Endodermal cell (in vitro differentiated cells): ENCODE measurements at regions not wholly inside any gene's neighbourhood (a gene's known extent, or its start where the extent isn't known, plus 50 kb on each side); places are given as distances from the start of the nearest gene placed in this dataset.

Experiments used
- DNase-seq: peaks from one replicate; pipeline ENCODE4 v3.0.0-alpha.2; 2017
- H3K27ac ChIP-seq: 2 replicates; pipeline ENCODE4 v1.5.1; 2013; ENCODE audit warnings: mild to moderate bottlenecking, low read depth, low read length, moderate library complexity
- H3K27me3 ChIP-seq: 2 replicates; pipeline ENCODE4 v1.6.1; 2013; ENCODE audit warnings: mild to moderate bottlenecking, low read length, moderate library complexity; ENCODE audit not compliant: insufficient read depth, control insufficient read depth, poor library complexity, severe bottlenecking
- H3K36me3 ChIP-seq: 2 replicates; pipeline ENCODE4 v1.7.0; 2013; ENCODE audit warnings: mild to moderate bottlenecking, low read length, moderate library complexity; ENCODE audit not compliant: control insufficient read depth, insufficient read depth
- H3K4me1 ChIP-seq: one replicate; pipeline ENCODE4 v1.7.0; 2013; ENCODE audit warnings: low read length; ENCODE audit not compliant: control insufficient read depth, insufficient read depth
- H3K4me3 ChIP-seq: 2 replicates; pipeline ENCODE4 v1.5.1; 2013; ENCODE audit warnings: mild to moderate bottlenecking, low read length, moderate library complexity
- H3K9ac ChIP-seq: 2 replicates; pipeline ENCODE4 v1.6.1; 2013; ENCODE audit warnings: mild to moderate bottlenecking, low read length, moderate library complexity; ENCODE audit not compliant: poor library complexity, severe bottlenecking; ENCODE audit errors: extremely low read depth
- H3K9me3 ChIP-seq: 2 replicates; pipeline ENCODE4 v1.6.1; 2013; ENCODE audit warnings: mild to moderate bottlenecking, low read length, moderate library complexity; ENCODE audit not compliant: control insufficient read depth
- H3K27ac Mint-ChIP-seq: 2 replicates; pipeline ENCODE4 v1.8.0; 2020; ENCODE audit warnings: mixed read lengths
- H3K27me3 Mint-ChIP-seq: 2 replicates; pipeline ENCODE4 v1.8.0; 2021; ENCODE audit warnings: mild to moderate bottlenecking, mixed read lengths; ENCODE audit not compliant: insufficient read depth
- H3K36me3 Mint-ChIP-seq: 2 replicates; pipeline ENCODE4 v1.8.0; 2020; ENCODE audit warnings: low read depth, mixed read lengths
- H3K4me1 Mint-ChIP-seq: 2 replicates; pipeline ENCODE4 v1.8.0; 2020; ENCODE audit warnings: mixed read lengths
- H3K4me3 Mint-ChIP-seq: 2 replicates; pipeline ENCODE4 v1.8.0; 2020; ENCODE audit warnings: mild to moderate bottlenecking, moderate library complexity, mixed read lengths
- H3K9me3 Mint-ChIP-seq: 2 replicates; pipeline ENCODE4 v1.8.0; 2020; ENCODE audit warnings: mild to moderate bottlenecking, mixed read lengths
- WGBS, 2 experiments: methylation state at CpG; one replicate each; pipeline versions ENCODE4 v1.1.5 to v1.1.7; 2013; ENCODE audit warnings: missing lambda C conversion rate in 2 of 2, mixed read lengths in 1 of 2; ENCODE audit not compliant: insufficient coverage in 1 of 2, insufficient read length in 1 of 2; 5-methylcytosine and 5-hydroxymethylcytosine counted together
- TF ChIP-seq, protein P1 (sequence below): fragments of 200-600 bp; sonication (generic); conservative IDR thresholded peaks from 2 replicates; pipeline ENCODE4 v1.5.0; 2021; ENCODE audit warnings: antibody characterized with exemption, mild to moderate bottlenecking

DNA sequence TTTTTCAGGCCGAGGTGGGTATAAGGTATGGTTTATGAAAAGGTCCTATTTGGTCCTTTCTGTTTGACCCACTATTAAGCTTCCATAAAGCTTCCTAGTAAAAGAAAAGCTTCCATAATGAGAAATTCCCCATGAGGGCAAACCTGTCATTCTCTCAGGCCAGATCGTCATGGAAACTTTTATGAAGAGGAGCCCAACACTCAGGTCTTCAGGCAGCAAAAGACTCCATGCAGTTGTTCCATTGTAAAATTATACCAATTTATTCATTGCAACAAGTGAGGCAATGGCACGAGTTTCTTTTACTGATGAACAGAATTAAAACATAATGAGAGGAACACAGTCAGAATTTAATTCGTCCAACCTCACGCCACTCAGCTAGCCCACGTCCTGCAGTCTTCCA is 188.6 kb downstream of the MTERF1 start:
- H3K36me3 Mint-ChIP-seq = no peaks in the 10 kb centered on the region
- WGBS, 2 experiments = 50 to 88% methylated on average over 2 to 5 of the region's 6 CpGs
- H3K27ac ChIP-seq = peak overlapping the region; percentile 93
- H3K27me3 Mint-ChIP-seq = peaks cover 3% of the 10 kb centered on the region
- DNase-seq = no peak
- H3K9me3 ChIP-seq = no peaks in the 10 kb centered on the region
- no peaks in the 10 kb centered on the region for H3K9me3 Mint-ChIP-seq
- H3K4me3 ChIP-seq = no peak overlapping the region
- no peak overlapping the region for H3K4me3 Mint-ChIP-seq
- TF ChIP-seq, protein P1, sequence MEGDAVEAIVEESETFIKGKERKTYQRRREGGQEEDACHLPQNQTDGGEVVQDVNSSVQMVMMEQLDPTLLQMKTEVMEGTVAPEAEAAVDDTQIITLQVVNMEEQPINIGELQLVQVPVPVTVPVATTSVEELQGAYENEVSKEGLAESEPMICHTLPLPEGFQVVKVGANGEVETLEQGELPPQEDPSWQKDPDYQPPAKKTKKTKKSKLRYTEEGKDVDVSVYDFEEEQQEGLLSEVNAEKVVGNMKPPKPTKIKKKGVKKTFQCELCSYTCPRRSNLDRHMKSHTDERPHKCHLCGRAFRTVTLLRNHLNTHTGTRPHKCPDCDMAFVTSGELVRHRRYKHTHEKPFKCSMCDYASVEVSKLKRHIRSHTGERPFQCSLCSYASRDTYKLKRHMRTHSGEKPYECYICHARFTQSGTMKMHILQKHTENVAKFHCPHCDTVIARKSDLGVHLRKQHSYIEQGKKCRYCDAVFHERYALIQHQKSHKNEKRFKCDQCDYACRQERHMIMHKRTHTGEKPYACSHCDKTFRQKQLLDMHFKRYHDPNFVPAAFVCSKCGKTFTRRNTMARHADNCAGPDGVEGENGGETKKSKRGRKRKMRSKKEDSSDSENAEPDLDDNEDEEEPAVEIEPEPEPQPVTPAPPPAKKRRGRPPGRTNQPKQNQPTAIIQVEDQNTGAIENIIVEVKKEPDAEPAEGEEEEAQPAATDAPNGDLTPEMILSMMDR = no peak
- H3K4me1 ChIP-seq = peaks cover 8% of the 10 kb centered on the region
- H3K4me1 Mint-ChIP-seq = peaks cover 10% of the 10 kb centered on the region
- no peak overlapping the region for H3K27ac Mint-ChIP-seq
- no peaks in the 10 kb centered on the region for H3K36me3 ChIP-seq
- no peak overlapping the region for H3K9ac ChIP-seq
- no peaks in the 10 kb centered on the region for H3K27me3 ChIP-seq

DNA sequence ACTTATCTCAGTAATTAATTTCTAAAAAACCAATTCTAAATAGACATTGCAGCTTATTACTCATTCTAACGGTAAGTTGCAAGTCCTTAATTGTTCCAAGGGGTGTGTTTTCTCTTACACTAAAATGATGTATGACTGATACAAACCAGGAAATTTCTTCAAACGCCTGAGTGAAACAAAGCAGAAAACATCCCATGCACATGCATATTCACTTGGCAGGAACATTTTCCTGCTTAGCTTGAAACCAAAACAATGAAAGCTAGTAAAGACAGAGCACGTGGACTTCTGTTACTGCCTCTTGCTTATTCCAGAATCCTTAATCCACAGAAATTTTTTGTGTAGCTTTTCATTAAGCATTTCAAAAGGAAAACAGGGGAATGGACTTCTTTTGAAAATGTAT is 187.7 kb downstream of the MTERF1 start:
- H3K36me3 ChIP-seq = no peaks in the 10 kb centered on the region
- DNase-seq = no peak
- Mint-ChIP-seq H3K27me3 (no peaks in the 10 kb centered on the region), H3K4me1 (peaks cover 10% of the 10 kb centered on the region), H3K27ac (no peak overlapping the region), H3K36me3 (no peaks in the 10 kb centered on the region), H3K9me3 (no peaks in the 10 kb centered on the region), H3K4me3 (no peak overlapping the region)
- no peaks in the 10 kb centered on the region for H3K9me3 ChIP-seq
- TF ChIP-seq, protein P1 = no peak
- H3K4me1 ChIP-seq = peaks cover 8% of the 10 kb centered on the region
- no peak overlapping the region for H3K9ac ChIP-seq
- WGBS, 2 experiments = 37 to 68% methylated on average over 2 to 3 of the region's 3 CpGs
- H3K27ac ChIP-seq = peak overlapping the region; percentile 93
- H3K4me3 ChIP-seq = no peak overlapping the region
- H3K27me3 ChIP-seq = no peaks in the 10 kb centered on the region

DNA sequence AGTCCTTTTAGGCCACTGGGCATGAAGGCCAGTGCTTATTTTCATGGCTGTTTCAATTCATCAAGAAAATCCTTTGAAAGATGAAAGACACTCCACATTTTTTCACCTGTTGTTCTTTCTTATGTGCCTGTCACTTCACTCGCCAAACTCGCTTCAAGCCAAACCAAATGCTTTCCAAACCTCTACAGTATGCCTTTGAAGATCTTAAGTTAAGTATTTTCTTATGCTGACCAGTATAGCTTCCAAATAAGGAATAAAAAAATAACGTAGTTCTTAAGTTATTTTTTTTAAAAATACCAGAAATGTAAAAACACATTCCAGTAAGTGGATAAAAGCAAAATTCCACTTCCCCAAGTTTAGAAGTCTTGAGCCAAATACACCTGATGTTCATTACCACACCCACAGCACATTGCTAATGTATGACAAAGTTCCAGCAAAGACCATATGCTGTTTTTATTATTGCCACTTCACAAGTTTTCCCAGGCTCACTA is 186.1 kb downstream of the MTERF1 start:
- H3K36me3 Mint-ChIP-seq = no peaks in the 10 kb centered on the region
- TF ChIP-seq, protein P1 = no peak
- Histone ChIP-seq H3K4me3 (no peak overlapping the region), H3K9me3 (peaks cover 4% of the 10 kb centered on the region), H3K4me1 (peaks cover 8% of the 10 kb centered on the region), H3K27ac (no peak overlapping the region), H3K9ac (no peak overlapping the region), H3K36me3 (no peaks in the 10 kb centered on the region), H3K27me3 (no peaks in the 10 kb centered on the region)
- H3K27ac Mint-ChIP-seq = no peak overlapping the region
- 77 to 100% methylated on average over 1 to 3 of the region's 3 CpGs for WGBS, 2 experiments
- peaks cover 6% of the 10 kb centered on the region for H3K9me3 Mint-ChIP-seq
- DNase-seq = no peak
- H3K4me3 Mint-ChIP-seq = no peak overlapping the region
- no peaks in the 10 kb centered on the region for H3K27me3 Mint-ChIP-seq
- peaks cover 10% of the 10 kb centered on the region for H3K4me1 Mint-ChIP-seq
